ENCODE measurements at regions not wholly inside any gene's neighbourhood (a gene's known extent, or its start where the extent isn't known, plus 50 kb on each side); places are given as distances from the start of the nearest gene placed in this dataset.

GRCh38 chr3:141434255-141434654 lies 52.6 kb upstream of the RASA2 start:
- TF ChIP-seq CTCF (IDR thresholded peaks at IDR 0.05) (no peak; the same call in 1 of the 2 replicates), POLR2AphosphoS5 (IDR thresholded peaks at IDR 0.05; ENCODE audit: low read depth, low read length) (no peak), SIN3A (IDR thresholded peaks at IDR 0.05; ENCODE audit: borderline replicate concordance, insufficient read depth, low read depth, low read length) (no peak), TCF7L2 (IDR thresholded peaks at IDR 0.05; ENCODE audit: low read depth, low read length) (no peak)
- TF ChIP-seq, protein P1, sequence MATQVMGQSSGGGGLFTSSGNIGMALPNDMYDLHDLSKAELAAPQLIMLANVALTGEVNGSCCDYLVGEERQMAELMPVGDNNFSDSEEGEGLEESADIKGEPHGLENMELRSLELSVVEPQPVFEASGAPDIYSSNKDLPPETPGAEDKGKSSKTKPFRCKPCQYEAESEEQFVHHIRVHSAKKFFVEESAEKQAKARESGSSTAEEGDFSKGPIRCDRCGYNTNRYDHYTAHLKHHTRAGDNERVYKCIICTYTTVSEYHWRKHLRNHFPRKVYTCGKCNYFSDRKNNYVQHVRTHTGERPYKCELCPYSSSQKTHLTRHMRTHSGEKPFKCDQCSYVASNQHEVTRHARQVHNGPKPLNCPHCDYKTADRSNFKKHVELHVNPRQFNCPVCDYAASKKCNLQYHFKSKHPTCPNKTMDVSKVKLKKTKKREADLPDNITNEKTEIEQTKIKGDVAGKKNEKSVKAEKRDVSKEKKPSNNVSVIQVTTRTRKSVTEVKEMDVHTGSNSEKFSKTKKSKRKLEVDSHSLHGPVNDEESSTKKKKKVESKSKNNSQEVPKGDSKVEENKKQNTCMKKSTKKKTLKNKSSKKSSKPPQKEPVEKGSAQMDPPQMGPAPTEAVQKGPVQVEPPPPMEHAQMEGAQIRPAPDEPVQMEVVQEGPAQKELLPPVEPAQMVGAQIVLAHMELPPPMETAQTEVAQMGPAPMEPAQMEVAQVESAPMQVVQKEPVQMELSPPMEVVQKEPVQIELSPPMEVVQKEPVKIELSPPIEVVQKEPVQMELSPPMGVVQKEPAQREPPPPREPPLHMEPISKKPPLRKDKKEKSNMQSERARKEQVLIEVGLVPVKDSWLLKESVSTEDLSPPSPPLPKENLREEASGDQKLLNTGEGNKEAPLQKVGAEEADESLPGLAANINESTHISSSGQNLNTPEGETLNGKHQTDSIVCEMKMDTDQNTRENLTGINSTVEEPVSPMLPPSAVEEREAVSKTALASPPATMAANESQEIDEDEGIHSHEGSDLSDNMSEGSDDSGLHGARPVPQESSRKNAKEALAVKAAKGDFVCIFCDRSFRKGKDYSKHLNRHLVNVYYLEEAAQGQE (IDR thresholded peaks at IDR 0.05; ENCODE audit: insufficient read depth in 1 of 2, low read depth in 2 of 2, low read length in 1 of 2): no peak
- ChIA-PET POLR2A (no interaction called here), CTCF (no interaction called here)
- DNase-seq (ENCODE audit: low read depth, low spot score) (no peak), ATAC-seq (no peak)
- H3K9me3 ChIP-seq (ENCODE audit: control insufficient read depth, insufficient read depth, low read depth, low read length): no peaks in the 10 kb centered on the region
- intact Hi-C loops (cut with micrococcal nuclease; ENCODE audit: unreplicated experiment) (no loop called here), in situ Hi-C loops (cut with HindIII; ENCODE audit: low pct_unique_long_range_greater_than_20kb, low sequenced_read_pairs) (no loop called here)
- no peak overlapping the region for H3K27ac ChIP-seq (ENCODE audit: low read length)
- no peaks in the 10 kb centered on the region for H3K4me1 ChIP-seq (ENCODE audit: control insufficient read depth, insufficient read depth, low read length)
- no peaks in the 10 kb centered on the region for H3K27me3 ChIP-seq (ENCODE audit: control insufficient read depth, insufficient read depth, low read length)
- H3K4me3 ChIP-seq (ENCODE audit: low read depth in 2 of 2, low read length in 2 of 2): no peak overlapping the region
- no TSS peak for BruUV-seq (replicated peaks)
- H3K36me3 ChIP-seq (ENCODE audit: control insufficient read depth, insufficient read depth, low read length): no peaks in the 10 kb centered on the region

DNA sequence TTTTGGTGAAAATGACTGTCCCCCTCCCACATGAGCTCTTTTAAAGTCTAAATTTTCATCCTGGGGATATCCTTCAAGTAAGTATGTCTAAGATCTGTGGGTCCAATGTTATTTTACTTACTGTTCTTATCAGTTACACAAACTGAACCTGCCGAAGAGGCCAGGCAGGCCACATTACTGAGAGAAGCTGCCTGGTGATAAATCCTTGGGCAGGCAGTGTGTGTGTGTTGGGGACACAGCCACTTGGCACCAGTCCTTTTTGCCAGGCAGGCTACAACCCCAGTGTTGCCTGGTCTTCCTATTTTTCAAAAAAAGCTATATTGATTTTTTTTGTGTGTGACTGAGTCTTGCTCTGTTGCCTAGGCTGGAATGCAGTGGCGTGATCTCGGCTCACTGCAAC lies 50.6 kb upstream of the RASA2 start:
- DNase-seq (ENCODE audit: low read depth, low spot score): no peak
- Histone ChIP-seq H3K9me3 (ENCODE audit: control insufficient read depth, insufficient read depth, low read depth, low read length) (no peaks in the 10 kb centered on the region), H3K36me3 (ENCODE audit: control insufficient read depth, insufficient read depth, low read length) (no peaks in the 10 kb centered on the region), H3K27me3 (ENCODE audit: control insufficient read depth, insufficient read depth, low read length) (no peaks in the 10 kb centered on the region), H3K4me1 (ENCODE audit: control insufficient read depth, insufficient read depth, low read length) (no peaks in the 10 kb centered on the region), H3K4me3 (ENCODE audit: low read depth in 2 of 2, low read length in 2 of 2) (no peak overlapping the region), H3K27ac (ENCODE audit: low read length) (no peak overlapping the region)
- BruUV-seq (replicated peaks): no TSS peak
- in situ Hi-C loops (cut with HindIII; ENCODE audit: low pct_unique_long_range_greater_than_20kb, low sequenced_read_pairs): no loop called here
- ChIA-PET POLR2A (interaction anchor here (0.6 kb wide), 2 partner anchors 9 to 16 kb away, joined by 3 read pairs; no protein-coding TSS in a partner anchor), CTCF (interaction anchor here (0.7 kb wide), 1 partner anchor 24 kb away, joined by 3 read pairs; no protein-coding TSS in a partner anchor)
- no peak for ATAC-seq
- intact Hi-C loops (cut with micrococcal nuclease; ENCODE audit: unreplicated experiment): no loop called here
- TF ChIP-seq SIN3A (IDR thresholded peaks at IDR 0.05; ENCODE audit: borderline replicate concordance, insufficient read depth, low read depth, low read length) (no peak), TCF7L2 (IDR thresholded peaks at IDR 0.05; ENCODE audit: low read depth, low read length) (no peak), CTCF (IDR thresholded peaks at IDR 0.05) (no peak), POLR2AphosphoS5 (IDR thresholded peaks at IDR 0.05; ENCODE audit: low read depth, low read length) (no peak)
- TF ChIP-seq, protein P1 (IDR thresholded peaks at IDR 0.05; ENCODE audit: insufficient read depth in 1 of 2, low read depth in 2 of 2, low read length in 1 of 2): no peak
